ENCODE measurements at regions not wholly inside any gene's neighbourhood (a gene's known extent, or its start where the extent isn't known, plus 50 kb on each side); places are given as distances from the start of the nearest gene placed in this dataset.

DNA sequence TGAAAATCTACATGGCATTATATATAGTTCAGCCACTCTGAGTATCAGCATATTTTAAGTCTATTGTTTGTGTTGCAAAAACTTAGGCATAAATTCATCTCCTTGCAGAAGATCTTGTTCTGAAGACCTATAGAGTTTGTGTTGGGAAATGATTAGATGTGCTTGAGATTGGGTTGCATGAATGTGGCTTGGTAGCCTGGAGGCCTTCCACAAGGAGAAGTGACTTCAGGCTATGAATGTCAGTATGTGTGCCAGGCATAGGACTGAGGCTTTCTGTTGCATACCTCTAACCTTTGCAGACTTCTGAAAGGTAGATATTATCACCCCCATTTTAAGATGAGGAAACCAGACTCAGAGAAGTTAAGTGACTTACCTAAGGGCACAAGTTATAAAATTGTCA, 188.6 kb downstream of the OLFM4 start:
- no peak overlapping the region for H3K4ac ChIP-seq (ENCODE audit: low read depth in 1 of 2, low read length in 2 of 2)
- H4K8ac ChIP-seq (ENCODE audit: low read length), result no peak overlapping the region
- H3K4me3 ChIP-seq (ENCODE audit: insufficient read depth in 1 of 2, low read depth in 1 of 2, low read length in 2 of 2), result no peak overlapping the region
- H4K91ac ChIP-seq (ENCODE audit: low read length), result no peak overlapping the region
- H3K14ac ChIP-seq (ENCODE audit: low read length in 2 of 2), result no peak overlapping the region
- H3K18ac ChIP-seq (ENCODE audit: low read depth in 1 of 2, low read length in 2 of 2), result no peak overlapping the region
- no peak for DNase-seq
- no peaks in the 10 kb centered on the region for H3K4me1 ChIP-seq (ENCODE audit: control insufficient read depth, insufficient read depth, low read depth, low read length)
- no peaks in the 10 kb centered on the region for H3K36me3 ChIP-seq (ENCODE audit: control insufficient read depth in 1 of 2, insufficient read depth in 2 of 2, low read depth in 1 of 2, low read length in 2 of 2)
- H2AFZ ChIP-seq (ENCODE audit: low read depth, low read length), result no peak overlapping the region
- no peak overlapping the region for H2BK120ac ChIP-seq (ENCODE audit: low read depth, low read length)
- no peak overlapping the region for H2BK5ac ChIP-seq (ENCODE audit: low read depth, low read length, poor library complexity, severe bottlenecking)
- no peak overlapping the region for H3K23ac ChIP-seq (ENCODE audit: low read length in 2 of 2)
- no peak overlapping the region for H2BK15ac ChIP-seq (ENCODE audit: low read depth, poor library complexity, severe bottlenecking)
- H3K27ac ChIP-seq (ENCODE audit: low read length, poor library complexity, severe bottlenecking), result no peak overlapping the region
- H2AK5ac ChIP-seq (ENCODE audit: low read length, severe bottlenecking), result no peak overlapping the region
- H3K9me3 ChIP-seq (ENCODE audit: control insufficient read depth, low read length), result peaks cover 2% of the 10 kb centered on the region
- no peak overlapping the region for H2BK12ac ChIP-seq (ENCODE audit: low read length in 2 of 2)
- no peak overlapping the region for H3K4me2 ChIP-seq (ENCODE audit: low read length, poor library complexity, severe bottlenecking)
- H3K79me1 ChIP-seq (replicated peaks; ENCODE audit: low read length, poor library complexity, severe bottlenecking), result no peaks in the 10 kb centered on the region
- no peak overlapping the region for H3K9ac ChIP-seq (ENCODE audit: low read length)
- H3K27me3 ChIP-seq (ENCODE audit: control insufficient read depth in 1 of 2, insufficient read depth in 1 of 2, low read length in 2 of 2), result no peaks in the 10 kb centered on the region

DNA sequence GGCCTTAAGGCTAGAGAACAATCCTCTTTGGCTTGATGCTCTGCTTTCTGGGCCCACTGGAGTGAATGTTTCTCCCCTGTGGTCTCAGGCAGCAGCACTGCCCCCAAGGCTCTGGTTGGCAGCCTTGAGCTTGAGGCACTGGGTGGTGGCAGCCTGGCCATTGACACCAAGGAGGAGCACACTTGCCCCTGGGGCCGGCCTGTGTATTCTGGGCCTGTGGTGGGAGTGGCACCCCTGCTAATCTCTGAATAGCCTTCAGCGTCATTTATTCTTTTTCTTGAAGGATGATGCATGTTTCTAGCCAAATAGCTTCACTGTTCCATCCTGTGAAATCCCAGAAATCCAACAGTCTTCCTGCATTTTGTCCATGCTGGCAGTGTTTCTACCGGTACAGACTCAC, 191.4 kb downstream of the OLFM4 start:
- H3K36me3 ChIP-seq (ENCODE audit: control insufficient read depth in 1 of 2, insufficient read depth in 2 of 2, low read depth in 1 of 2, low read length in 2 of 2), result no peaks in the 10 kb centered on the region
- H4K8ac ChIP-seq (ENCODE audit: low read length), result no peak overlapping the region
- no peak overlapping the region for H3K23ac ChIP-seq (ENCODE audit: low read length in 2 of 2)
- no peak overlapping the region for H3K4me3 ChIP-seq (ENCODE audit: insufficient read depth in 1 of 2, low read depth in 1 of 2, low read length in 2 of 2)
- no peak overlapping the region for H2AK5ac ChIP-seq (ENCODE audit: low read length, severe bottlenecking)
- no peak overlapping the region for H2BK12ac ChIP-seq (ENCODE audit: low read length in 2 of 2)
- no peak overlapping the region for H2BK5ac ChIP-seq (ENCODE audit: low read depth, low read length, poor library complexity, severe bottlenecking)
- no peak overlapping the region for H2AFZ ChIP-seq (ENCODE audit: low read depth, low read length)
- no peaks in the 10 kb centered on the region for H3K4me1 ChIP-seq (ENCODE audit: control insufficient read depth, insufficient read depth, low read depth, low read length)
- H2BK15ac ChIP-seq (ENCODE audit: low read depth, poor library complexity, severe bottlenecking), result no peak overlapping the region
- no peaks in the 10 kb centered on the region for H3K79me1 ChIP-seq (replicated peaks; ENCODE audit: low read length, poor library complexity, severe bottlenecking)
- no peak overlapping the region for H3K18ac ChIP-seq (ENCODE audit: low read depth in 1 of 2, low read length in 2 of 2)
- H3K14ac ChIP-seq (ENCODE audit: low read length in 2 of 2), result no peak overlapping the region
- H3K4me2 ChIP-seq (ENCODE audit: low read length, poor library complexity, severe bottlenecking), result no peak overlapping the region
- WGBS, result 69% methylated on average over 3 of the region's 3 CpGs
- no peak for DNase-seq
- H2BK120ac ChIP-seq (ENCODE audit: low read depth, low read length), result no peak overlapping the region
- H3K4ac ChIP-seq (ENCODE audit: low read depth in 1 of 2, low read length in 2 of 2), result no peak overlapping the region
- no peaks in the 10 kb centered on the region for H3K27me3 ChIP-seq (ENCODE audit: control insufficient read depth in 1 of 2, insufficient read depth in 1 of 2, low read length in 2 of 2)
- no peak overlapping the region for H3K9ac ChIP-seq (ENCODE audit: low read length)
- no peak overlapping the region for H4K91ac ChIP-seq (ENCODE audit: low read length)
- H3K9me3 ChIP-seq (ENCODE audit: control insufficient read depth, low read length), result peaks cover 2% of the 10 kb centered on the region
- H3K27ac ChIP-seq (ENCODE audit: low read length, poor library complexity, severe bottlenecking), result no peak overlapping the region

GRCh38 chr13:53237696-53238095, 209.1 kb downstream of the OLFM4 start:
- Histone ChIP-seq H4K8ac (ENCODE audit: low read length) (no peak overlapping the region), H3K27ac (ENCODE audit: low read length, poor library complexity, severe bottlenecking) (no peak overlapping the region), H3K18ac (ENCODE audit: low read depth in 1 of 2, low read length in 2 of 2) (no peak overlapping the region), H2BK5ac (ENCODE audit: low read depth, low read length, poor library complexity, severe bottlenecking) (no peak overlapping the region), H3K27me3 (ENCODE audit: control insufficient read depth in 1 of 2, insufficient read depth in 1 of 2, low read length in 2 of 2) (no peaks in the 10 kb centered on the region), H3K36me3 (ENCODE audit: control insufficient read depth in 1 of 2, insufficient read depth in 2 of 2, low read depth in 1 of 2, low read length in 2 of 2) (no peaks in the 10 kb centered on the region), H3K4me3 (ENCODE audit: insufficient read depth in 1 of 2, low read depth in 1 of 2, low read length in 2 of 2) (no peak overlapping the region), H3K9ac (ENCODE audit: low read length) (no peak overlapping the region), H3K23ac (ENCODE audit: low read length in 2 of 2) (no peak overlapping the region), H3K9me3 (ENCODE audit: control insufficient read depth, low read length) (no peaks in the 10 kb centered on the region), H3K4me1 (ENCODE audit: control insufficient read depth, insufficient read depth, low read depth, low read length) (no peaks in the 10 kb centered on the region), H3K4me2 (ENCODE audit: low read length, poor library complexity, severe bottlenecking) (no peak overlapping the region), H4K91ac (ENCODE audit: low read length) (no peak overlapping the region), H3K4ac (ENCODE audit: low read depth in 1 of 2, low read length in 2 of 2) (no peak overlapping the region), H3K14ac (ENCODE audit: low read length in 2 of 2) (no peak overlapping the region), H2AK5ac (ENCODE audit: low read length, severe bottlenecking) (no peak overlapping the region), H3K79me1 (replicated peaks; ENCODE audit: low read length, poor library complexity, severe bottlenecking) (no peaks in the 10 kb centered on the region), H2AFZ (ENCODE audit: low read depth, low read length) (no peak overlapping the region), H2BK120ac (ENCODE audit: low read depth, low read length) (no peak overlapping the region), H2BK15ac (ENCODE audit: low read depth, poor library complexity, severe bottlenecking) (no peak overlapping the region), H2BK12ac (ENCODE audit: low read length in 2 of 2) (no peak overlapping the region)
- no peak for DNase-seq
- 63% methylated on average over 8 of the region's 8 CpGs for WGBS

GRCh38 chr13:53238261-53238660, 209.6 kb downstream of the OLFM4 start:
- Histone ChIP-seq H3K27me3 (ENCODE audit: control insufficient read depth in 1 of 2, insufficient read depth in 1 of 2, low read length in 2 of 2) (no peaks in the 10 kb centered on the region), H3K4me1 (ENCODE audit: control insufficient read depth, insufficient read depth, low read depth, low read length) (no peaks in the 10 kb centered on the region), H3K4ac (ENCODE audit: low read depth in 1 of 2, low read length in 2 of 2) (no peak overlapping the region), H3K4me3 (ENCODE audit: insufficient read depth in 1 of 2, low read depth in 1 of 2, low read length in 2 of 2) (no peak overlapping the region), H2BK120ac (ENCODE audit: low read depth, low read length) (no peak overlapping the region), H2AFZ (ENCODE audit: low read depth, low read length) (no peak overlapping the region), H3K14ac (ENCODE audit: low read length in 2 of 2) (no peak overlapping the region), H4K8ac (ENCODE audit: low read length) (no peak overlapping the region), H4K91ac (ENCODE audit: low read length) (no peak overlapping the region), H3K36me3 (ENCODE audit: control insufficient read depth in 1 of 2, insufficient read depth in 2 of 2, low read depth in 1 of 2, low read length in 2 of 2) (no peaks in the 10 kb centered on the region), H3K27ac (ENCODE audit: low read length, poor library complexity, severe bottlenecking) (no peak overlapping the region), H3K9ac (ENCODE audit: low read length) (no peak overlapping the region), H2BK12ac (ENCODE audit: low read length in 2 of 2) (no peak overlapping the region), H3K18ac (ENCODE audit: low read depth in 1 of 2, low read length in 2 of 2) (no peak overlapping the region), H2BK15ac (ENCODE audit: low read depth, poor library complexity, severe bottlenecking) (no peak overlapping the region), H2AK5ac (ENCODE audit: low read length, severe bottlenecking) (no peak overlapping the region), H3K9me3 (ENCODE audit: control insufficient read depth, low read length) (no peaks in the 10 kb centered on the region), H3K4me2 (ENCODE audit: low read length, poor library complexity, severe bottlenecking) (no peak overlapping the region), H3K23ac (ENCODE audit: low read length in 2 of 2) (no peak overlapping the region), H2BK5ac (ENCODE audit: low read depth, low read length, poor library complexity, severe bottlenecking) (no peak overlapping the region), H3K79me1 (replicated peaks; ENCODE audit: low read length, poor library complexity, severe bottlenecking) (no peaks in the 10 kb centered on the region)
- no peak for DNase-seq
- 56% methylated on average over 10 of the region's 10 CpGs for WGBS

Measured in mesenchymal stem cell (in vitro differentiated cells and primary cell).